ENCODE measurements at regions not wholly inside any gene's neighbourhood (a gene's known extent, or its start where the extent isn't known, plus 50 kb on each side); places are given as distances from the start of the nearest gene placed in this dataset.

- Histone ChIP-seq H3K4me3 (ENCODE audit: insufficient read depth, low read depth, low read length) (no peak overlapping the region), H3K27me3 (ENCODE audit: control insufficient read depth, insufficient read depth, low read length) (no peaks in the 10 kb centered on the region), H3K36me3 (replicated peaks; ENCODE audit: control insufficient read depth, insufficient read depth, low read length) (no peaks in the 10 kb centered on the region)
- peak; percentile 23 for DNase-seq
These were observed 273.9 kb upstream of the RTL1 start for GRCh38 chr14:101177301-101177971.

- H3K27me3 ChIP-seq (ENCODE audit: control insufficient read depth, insufficient read depth, low read length), result no peaks in the 10 kb centered on the region
- no peak overlapping the region for H3K4me3 ChIP-seq (ENCODE audit: insufficient read depth, low read depth, low read length)
- no peaks in the 10 kb centered on the region for H3K36me3 ChIP-seq (replicated peaks; ENCODE audit: control insufficient read depth, insufficient read depth, low read length)
- no peak for DNase-seq
These were observed 274.9 kb upstream of the RTL1 start for GRCh38 chr14:101178184-101179072.

- no peak overlapping the region for H3K4me3 ChIP-seq (ENCODE audit: insufficient read depth, low read depth, low read length)
- H3K27me3 ChIP-seq (ENCODE audit: control insufficient read depth, insufficient read depth, low read length), result no peaks in the 10 kb centered on the region
- no peak for DNase-seq
- H3K36me3 ChIP-seq (replicated peaks; ENCODE audit: control insufficient read depth, insufficient read depth, low read length), result no peaks in the 10 kb centered on the region
These were observed 276.2 kb upstream of the RTL1 start for GRCh38 chr14:101179691-101180211.

GRCh38 chr14:101181446-101182313, 278.2 kb upstream of the RTL1 start:
- DNase-seq, result no peak
- H3K36me3 ChIP-seq (replicated peaks; ENCODE audit: control insufficient read depth, insufficient read depth, low read length), result no peaks in the 10 kb centered on the region
- H3K27me3 ChIP-seq (ENCODE audit: control insufficient read depth, insufficient read depth, low read length), result no peaks in the 10 kb centered on the region
- H3K4me3 ChIP-seq (ENCODE audit: insufficient read depth, low read depth, low read length), result no peak overlapping the region

GRCh38 chr14:101182476-101182875, 279.0 kb upstream of the RTL1 start:
- no peak for DNase-seq
- Histone ChIP-seq H3K4me3 (ENCODE audit: insufficient read depth, low read depth, low read length) (no peak overlapping the region), H3K27me3 (ENCODE audit: control insufficient read depth, insufficient read depth, low read length) (no peaks in the 10 kb centered on the region), H3K36me3 (replicated peaks; ENCODE audit: control insufficient read depth, insufficient read depth, low read length) (no peaks in the 10 kb centered on the region)

GRCh38 chr14:101183376-101184103, 280.0 kb upstream of the RTL1 start:
- no peaks in the 10 kb centered on the region for H3K36me3 ChIP-seq (replicated peaks; ENCODE audit: control insufficient read depth, insufficient read depth, low read length)
- H3K27me3 ChIP-seq (ENCODE audit: control insufficient read depth, insufficient read depth, low read length), result no peaks in the 10 kb centered on the region
- no peak overlapping the region for H3K4me3 ChIP-seq (ENCODE audit: insufficient read depth, low read depth, low read length)
- DNase-seq, result peak; percentile 92

- no peaks in the 10 kb centered on the region for H3K36me3 ChIP-seq (replicated peaks; ENCODE audit: control insufficient read depth, insufficient read depth, low read length)
These were observed 280.6 kb upstream of the RTL1 start for GRCh38 chr14:101184104-101184455.

DNA sequence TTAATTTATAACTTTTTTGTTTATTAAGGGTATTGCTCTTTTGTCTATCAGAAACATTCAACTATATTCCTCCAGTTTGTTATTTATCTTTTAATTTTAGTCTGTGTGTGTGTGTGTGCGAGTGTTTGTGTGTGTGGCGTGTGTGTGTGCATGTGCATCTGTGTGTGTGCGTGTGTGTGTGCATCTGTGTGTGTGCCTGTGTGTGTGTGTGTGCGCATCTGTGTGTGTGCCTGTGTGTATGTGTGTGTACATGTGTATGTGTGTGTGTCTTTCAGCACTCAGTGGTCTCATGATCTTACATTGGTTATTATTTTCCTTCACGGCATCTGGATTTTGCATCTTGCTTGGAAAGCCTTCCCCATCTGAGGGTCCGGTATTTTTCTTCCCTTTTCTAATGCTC, 281.1 kb upstream of the RTL1 start:
- DNase-seq, result no peak
- no peaks in the 10 kb centered on the region for H3K27me3 ChIP-seq (ENCODE audit: control insufficient read depth, insufficient read depth, low read length)
- H3K4me3 ChIP-seq (ENCODE audit: insufficient read depth, low read depth, low read length), result no peak overlapping the region
- no peaks in the 10 kb centered on the region for H3K36me3 ChIP-seq (replicated peaks; ENCODE audit: control insufficient read depth, insufficient read depth, low read length)

More at GRCh38 chr14:101184104-101184455, 280.6 kb upstream of the RTL1 start:
- no peaks in the 10 kb centered on the region for H3K27me3 ChIP-seq (ENCODE audit: control insufficient read depth, insufficient read depth, low read length)
- DNase-seq, result peak; percentile 38
- H3K4me3 ChIP-seq (ENCODE audit: insufficient read depth, low read depth, low read length), result no peak overlapping the region

DNA sequence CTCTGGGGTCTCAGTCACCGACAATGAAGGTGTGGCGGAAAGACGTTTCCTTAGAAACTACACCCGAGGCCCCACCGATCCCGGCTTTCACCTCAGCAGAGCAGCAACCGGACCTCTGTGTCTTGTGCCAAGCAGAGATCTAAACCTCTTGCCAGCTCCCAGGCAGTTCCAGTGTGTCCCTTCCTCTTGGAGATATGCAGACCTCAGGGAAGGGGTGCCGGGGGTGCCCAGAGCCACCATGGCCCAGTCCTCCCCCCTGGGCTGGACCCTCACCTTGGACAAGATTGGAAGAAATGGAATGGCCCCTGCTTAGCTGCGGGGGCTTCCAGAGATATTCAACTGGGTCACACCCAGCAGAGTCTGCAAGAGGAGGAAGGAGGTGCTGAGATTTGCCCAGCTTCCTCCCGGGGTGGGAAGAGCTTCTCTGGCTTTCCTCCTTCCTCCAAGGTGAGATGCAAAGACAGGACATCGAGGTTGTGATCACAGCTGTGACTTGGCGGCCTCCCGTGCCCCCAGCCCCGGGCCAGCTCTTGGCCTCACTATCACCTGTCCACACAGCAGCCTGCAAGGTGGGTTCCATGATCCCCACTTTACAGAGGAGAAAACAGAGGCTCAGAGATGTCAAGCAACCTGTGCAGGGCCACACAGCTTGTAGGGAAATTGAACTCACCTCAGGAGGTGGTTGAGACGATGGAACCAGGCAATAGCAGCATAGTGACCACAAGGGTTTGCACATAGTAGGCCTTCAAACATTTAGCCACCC, 281.7 kb upstream of the RTL1 start:
- H3K36me3 ChIP-seq (replicated peaks; ENCODE audit: control insufficient read depth, insufficient read depth, low read length), result no peaks in the 10 kb centered on the region
- DNase-seq, result peak; percentile 18
- no peak overlapping the region for H3K4me3 ChIP-seq (ENCODE audit: insufficient read depth, low read depth, low read length)
- no peaks in the 10 kb centered on the region for H3K27me3 ChIP-seq (ENCODE audit: control insufficient read depth, insufficient read depth, low read length)

GRCh38 chr14:101185946-101186345, 282.4 kb upstream of the RTL1 start:
- H3K27me3 ChIP-seq (ENCODE audit: control insufficient read depth, insufficient read depth, low read length), result no peaks in the 10 kb centered on the region
- H3K4me3 ChIP-seq (ENCODE audit: insufficient read depth, low read depth, low read length), result no peak overlapping the region
- no peaks in the 10 kb centered on the region for H3K36me3 ChIP-seq (replicated peaks; ENCODE audit: control insufficient read depth, insufficient read depth, low read length)
- DNase-seq, result no peak

DNA sequence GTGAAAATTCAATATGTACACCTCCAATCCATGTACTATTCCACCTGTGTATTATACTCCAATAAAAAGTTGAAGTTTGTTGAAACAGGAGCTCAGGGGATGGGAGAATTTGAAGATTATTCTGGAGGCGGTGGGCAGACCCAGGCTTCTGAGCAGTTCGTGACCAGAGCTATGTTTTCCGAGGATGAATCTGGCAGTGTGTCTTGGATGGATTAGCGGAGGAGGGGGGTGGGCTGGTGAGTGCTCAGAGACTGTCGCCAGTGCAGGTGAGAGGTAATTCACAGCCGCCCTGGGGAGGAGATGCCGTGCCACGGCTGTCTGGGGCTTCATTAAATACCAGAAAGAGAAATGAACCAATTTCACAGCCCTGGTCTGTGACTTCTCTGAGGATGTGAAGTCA, 283.0 kb upstream of the RTL1 start:
- DNase-seq, result peak; percentile 40
- Histone ChIP-seq H3K36me3 (replicated peaks; ENCODE audit: control insufficient read depth, insufficient read depth, low read length) (no peaks in the 10 kb centered on the region), H3K27me3 (ENCODE audit: control insufficient read depth, insufficient read depth, low read length) (no peaks in the 10 kb centered on the region), H3K4me3 (ENCODE audit: insufficient read depth, low read depth, low read length) (no peak overlapping the region)

- no peak overlapping the region for H3K4me3 ChIP-seq (ENCODE audit: insufficient read depth, low read depth, low read length)
- no peaks in the 10 kb centered on the region for H3K27me3 ChIP-seq (ENCODE audit: control insufficient read depth, insufficient read depth, low read length)
- no peaks in the 10 kb centered on the region for H3K36me3 ChIP-seq (replicated peaks; ENCODE audit: control insufficient read depth, insufficient read depth, low read length)
- DNase-seq, result peak; percentile 20
These were observed 283.7 kb upstream of the RTL1 start for GRCh38 chr14:101186992-101187815.
